GM18951 (cell line): ENCODE measurements at regions not wholly inside any gene's neighbourhood (a gene's known extent, or its start where the extent isn't known, plus 50 kb on each side); places are given as distances from the start of the nearest gene placed in this dataset.

Experiments used
- POLR2A ChIP-seq: IDR thresholded peaks from 4 replicates; pipeline ENCODE4 v1.6.1; 2011; ENCODE audit warnings: mild to moderate bottlenecking; ENCODE audit not compliant: insufficient read length, insufficient read depth; ENCODE audit errors: extremely low read depth
- in situ Hi-C: fragments of 300-500 bp; cut with MboI; formaldehyde crosslinking; loops from one replicate; pipeline ENCODE4 v1.12.0; 2022; ENCODE audit warnings: low sequenced_read_pairs, mixed read lengths, inconsistent platforms; ENCODE audit not compliant: unreplicated experiment

DNA sequence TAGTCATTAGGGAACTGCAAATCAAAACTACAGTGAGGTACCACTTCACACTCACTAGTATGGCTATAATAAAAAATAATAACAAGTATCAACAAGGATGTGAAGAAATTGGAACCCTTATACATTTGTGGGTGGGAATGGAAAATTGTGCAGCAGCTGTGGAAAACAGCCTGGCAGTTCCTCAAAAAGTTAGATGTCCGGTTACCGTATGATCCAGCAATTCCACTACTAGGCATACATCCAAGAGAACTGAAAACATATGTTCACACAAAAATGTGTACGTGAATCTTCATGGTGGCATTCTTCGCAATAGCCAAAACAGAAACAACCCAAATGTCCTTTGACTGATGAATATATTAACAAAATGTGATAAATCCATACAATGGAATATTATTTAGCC lies 187.9 kb upstream of the LYSMD4 start:
- in situ Hi-C loops: no loop called here
- no peak for TF ChIP-seq POLR2A

DNA sequence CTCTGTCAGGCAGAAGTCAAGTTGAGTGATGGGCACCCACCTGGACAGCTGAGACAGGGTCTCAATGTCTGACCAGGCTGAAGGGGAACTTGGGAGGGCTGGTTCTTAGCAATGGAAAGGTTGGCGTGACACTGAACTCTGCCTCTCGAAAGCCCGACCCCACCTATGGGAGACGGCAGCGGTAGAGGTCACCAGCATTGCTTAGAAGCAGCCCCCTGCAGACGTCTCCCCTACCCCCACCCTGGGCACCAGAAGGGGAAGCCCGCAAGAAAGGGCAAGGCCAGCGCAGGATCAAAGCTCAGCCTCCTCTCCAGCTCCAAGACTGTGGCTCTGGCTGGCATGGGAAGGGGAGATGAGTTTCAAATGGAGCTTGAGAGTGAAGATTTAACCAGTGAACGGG lies 184.8 kb upstream of the LYSMD4 start:
- no peak for TF ChIP-seq POLR2A
- in situ Hi-C loops: no loop called here

DNA sequence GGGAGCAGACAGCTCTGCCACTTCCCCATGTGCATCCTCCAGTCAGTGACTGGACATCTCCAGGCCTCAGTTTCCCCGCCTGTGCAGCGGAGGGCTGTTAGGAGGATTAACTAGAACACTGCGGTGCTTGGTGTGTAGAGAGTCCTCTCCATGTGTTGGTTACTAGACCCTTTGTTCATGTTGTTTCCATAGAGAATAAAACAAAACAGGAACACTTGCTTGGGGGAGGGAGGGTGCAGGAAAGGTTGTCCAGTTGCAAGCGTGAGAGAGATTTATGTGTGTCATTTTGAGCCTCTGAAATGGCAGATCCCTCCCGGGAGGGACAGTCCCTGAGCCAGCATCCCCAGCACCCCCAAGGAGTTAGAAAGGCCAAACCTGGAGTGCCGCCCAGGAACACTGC lies 184.0 kb upstream of the LYSMD4 start:
- in situ Hi-C loops: no loop called here
- TF ChIP-seq POLR2A: no peak

DNA sequence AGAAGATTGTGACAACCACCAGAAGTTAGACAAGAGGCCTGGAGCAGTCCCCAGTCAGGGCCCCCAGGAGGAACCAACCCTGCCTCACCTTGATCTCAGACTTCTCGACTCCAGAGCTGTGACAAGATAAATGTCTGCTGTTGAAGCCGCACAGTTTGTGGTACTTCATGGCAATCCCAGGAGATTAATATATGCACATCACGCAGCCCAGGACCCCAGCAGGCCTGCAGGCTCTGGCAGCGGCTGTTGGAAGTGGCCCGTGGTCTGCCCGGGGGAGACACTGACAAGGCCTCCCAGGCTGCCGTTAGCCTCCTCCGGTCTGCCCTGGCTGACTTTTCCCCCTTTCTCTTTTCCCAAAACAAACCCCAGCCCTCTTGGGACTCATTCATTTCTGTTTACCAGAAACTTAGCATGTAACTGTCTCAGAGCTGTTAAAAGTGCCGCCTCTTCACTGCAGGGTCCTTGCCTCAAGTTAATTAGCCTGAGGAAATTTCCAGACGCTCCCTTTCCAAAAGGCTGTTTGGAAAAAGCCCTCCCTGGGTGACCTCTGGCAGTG lies 183.5 kb upstream of the LYSMD4 start:
- in situ Hi-C loops: no loop called here
- TF ChIP-seq POLR2A: no peak

DNA sequence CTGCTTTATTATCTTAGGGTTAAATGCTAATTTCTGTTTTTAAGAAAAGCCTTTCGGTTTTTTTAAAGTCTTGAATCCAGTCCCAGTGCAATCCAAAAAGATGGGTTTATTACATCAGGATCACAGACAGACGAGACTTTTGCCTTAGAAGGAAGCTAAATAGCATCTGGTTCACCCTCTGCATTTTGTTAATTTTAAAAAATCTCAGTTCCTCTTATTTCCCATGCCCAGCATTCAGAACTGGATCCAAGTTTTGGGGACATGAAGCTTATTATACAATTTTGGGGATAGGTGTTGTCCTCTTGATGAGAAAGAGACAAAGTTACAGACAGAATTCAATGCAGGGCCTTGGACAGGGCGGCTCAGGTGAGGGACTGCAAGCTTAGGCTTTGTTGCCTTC lies 181.5 kb upstream of the LYSMD4 start:
- in situ Hi-C loops: no loop called here

DNA sequence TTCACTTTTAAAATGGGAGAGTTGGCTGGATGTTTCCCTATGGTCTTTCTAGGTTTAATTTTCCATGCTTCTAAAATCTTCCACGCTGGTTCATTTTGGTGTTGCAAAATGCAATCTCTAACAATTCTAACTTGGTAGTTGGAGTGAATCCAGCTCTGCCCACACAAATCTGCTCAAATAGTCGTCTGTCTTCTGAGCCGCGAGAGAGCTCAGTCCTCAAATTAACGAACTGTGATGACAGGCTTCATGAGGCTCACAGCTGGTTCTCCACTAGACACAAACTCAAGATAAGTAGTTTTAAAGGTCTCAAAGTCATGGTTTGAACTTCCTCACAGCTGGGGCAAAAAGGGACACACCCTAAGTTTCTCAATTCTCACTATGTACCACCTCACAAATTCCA lies 178.6 kb upstream of the LYSMD4 start:
- TF ChIP-seq POLR2A: no peak
- in situ Hi-C loops: no loop called here

More for the DNA sequence above, 181.5 kb upstream of the LYSMD4 start:
- no peak for TF ChIP-seq POLR2A

DNA sequence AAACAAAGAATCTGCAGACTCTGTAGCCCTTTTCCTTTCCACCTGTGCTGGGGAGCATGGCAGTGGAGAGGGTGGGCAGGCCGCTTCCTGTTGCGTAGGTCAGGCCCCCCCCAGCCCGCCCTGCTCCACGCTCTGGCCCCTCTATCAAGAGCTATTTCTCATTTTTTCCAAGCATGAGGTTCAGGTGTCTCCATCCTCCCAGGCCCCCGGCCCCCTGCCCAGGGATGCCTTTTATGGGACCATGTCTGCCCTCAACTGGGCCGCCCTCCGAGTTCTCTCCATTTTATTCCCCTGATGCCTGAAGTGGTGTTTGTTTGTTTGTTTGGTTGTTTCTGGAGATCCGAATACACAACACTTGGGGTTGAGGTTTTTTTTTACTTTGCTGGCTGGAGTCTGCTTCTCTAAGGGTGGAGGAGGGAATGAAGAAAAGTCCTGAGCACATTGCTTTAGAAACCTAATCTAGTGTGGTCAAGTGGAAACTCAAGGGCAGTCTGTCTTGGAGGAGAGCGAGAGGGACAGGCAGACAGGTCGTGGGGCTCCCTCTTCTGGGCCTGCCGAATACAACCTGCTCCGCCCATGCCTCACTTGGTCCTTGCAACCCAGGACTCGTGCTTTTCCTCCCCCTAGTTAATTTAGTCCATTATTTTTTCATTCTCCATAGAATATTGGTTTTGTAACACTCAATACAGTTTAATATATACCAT lies 176.5 kb upstream of the LYSMD4 start:
- in situ Hi-C loops: no loop called here
- TF ChIP-seq POLR2A: no peak

DNA sequence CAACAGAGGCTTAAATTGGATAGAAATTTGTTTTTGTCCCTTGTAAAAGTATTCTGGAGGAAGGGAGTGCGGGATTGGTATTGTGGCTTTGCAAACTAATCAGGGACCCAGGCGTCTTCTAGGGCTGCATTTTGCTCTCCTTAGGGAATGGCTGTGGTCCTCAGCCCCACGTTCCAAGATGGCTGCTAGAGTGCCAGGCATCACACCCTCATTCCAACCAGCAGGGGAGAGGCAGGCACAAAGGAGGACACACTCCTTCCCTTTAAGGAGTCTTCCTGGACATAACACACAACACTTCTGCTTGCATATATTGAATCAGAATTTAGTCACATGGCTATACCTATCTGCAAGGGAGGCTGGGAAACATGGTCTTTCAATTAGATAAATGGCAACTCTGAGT lies 174.5 kb upstream of the LYSMD4 start:
- in situ Hi-C loops: no loop called here
- no peak for TF ChIP-seq POLR2A

DNA sequence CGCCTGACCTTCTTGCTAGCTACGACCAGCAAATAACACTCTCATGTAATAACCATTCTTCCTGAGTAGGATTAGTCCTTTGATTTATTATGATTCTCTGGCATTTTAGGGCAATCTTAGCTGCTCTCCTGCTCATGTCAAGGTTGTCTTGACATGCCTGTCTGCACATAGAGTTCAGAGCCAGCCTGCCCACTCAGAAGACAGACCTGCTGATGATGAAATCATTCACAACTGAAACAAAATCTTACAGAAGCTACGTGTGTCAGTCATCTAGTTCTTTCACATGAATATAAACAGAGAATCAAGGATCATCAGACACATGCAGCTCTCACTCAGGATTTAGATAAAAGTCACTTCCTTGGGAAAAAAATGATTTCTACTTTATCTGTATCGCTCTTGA lies 173.6 kb upstream of the LYSMD4 start:
- no peak for TF ChIP-seq POLR2A
- in situ Hi-C loops: no loop called here

DNA sequence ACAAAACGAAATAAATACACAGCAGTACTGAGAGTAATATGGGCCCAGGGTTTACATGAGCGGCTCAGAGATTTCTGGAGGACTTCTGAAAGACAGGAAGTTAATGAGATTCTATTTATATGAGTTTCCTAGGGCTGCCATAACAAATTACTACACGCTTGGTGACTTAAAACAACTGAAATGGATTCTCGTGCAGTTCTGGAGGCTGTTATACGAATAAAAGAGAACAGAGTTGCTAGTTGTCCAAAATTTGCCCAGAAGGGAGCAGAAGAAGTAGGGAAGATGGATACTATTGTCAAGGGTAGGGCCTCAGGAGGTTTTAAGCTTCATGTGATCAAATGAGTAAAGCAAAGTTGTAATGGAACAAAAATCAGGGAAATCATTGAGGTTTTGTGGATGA lies 173.1 kb upstream of the LYSMD4 start:
- TF ChIP-seq POLR2A: no peak
- in situ Hi-C loops: no loop called here

DNA sequence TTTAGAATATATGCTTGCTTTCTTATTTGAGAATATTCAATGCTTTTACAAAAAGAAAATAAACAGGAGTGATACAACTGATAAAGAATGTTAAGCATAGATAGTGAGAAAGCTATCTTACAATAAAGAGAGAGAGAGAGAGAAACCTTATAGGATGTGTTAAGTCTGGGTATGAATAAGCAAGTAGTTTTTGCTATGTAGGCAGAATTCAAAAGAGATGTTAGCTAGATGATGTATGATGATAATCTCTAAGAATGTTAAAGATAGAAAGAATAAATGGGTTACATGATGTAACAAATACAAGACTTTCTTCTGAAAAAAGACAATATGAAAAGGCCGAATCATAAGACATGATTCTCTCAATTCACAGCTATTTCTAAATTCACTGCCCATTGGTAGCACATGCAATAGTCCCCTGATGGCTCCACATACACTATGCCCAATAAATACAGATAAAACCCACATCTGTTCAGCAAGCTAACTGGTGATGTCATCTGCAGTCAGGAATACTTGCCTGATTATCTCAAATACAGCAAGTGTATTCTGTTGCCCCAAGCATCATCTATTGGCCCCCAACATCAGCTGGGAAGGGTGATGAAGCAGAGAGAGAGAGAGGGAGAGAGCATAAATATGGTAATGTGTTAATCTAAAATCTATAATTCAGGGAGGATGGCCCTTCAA lies 169.2 kb upstream of the LYSMD4 start:
- no peak for TF ChIP-seq POLR2A
- in situ Hi-C loops: no loop called here

DNA sequence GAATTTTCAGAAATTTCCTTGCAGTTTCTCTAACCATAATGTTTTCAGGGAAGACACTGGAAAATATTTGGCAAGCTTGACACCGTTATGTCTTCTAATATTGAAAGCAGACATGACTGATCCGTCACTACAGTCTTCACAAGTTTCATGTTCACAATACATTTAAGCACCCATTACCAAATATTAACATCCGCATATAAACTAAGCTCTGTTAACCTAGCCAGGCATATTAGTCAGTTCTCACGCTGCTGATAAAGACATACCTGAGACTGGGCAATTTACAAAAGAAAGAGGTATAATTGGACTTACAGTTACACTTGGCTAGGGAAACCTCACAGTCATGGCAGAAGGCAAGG lies 162.7 kb upstream of the LYSMD4 start:
- in situ Hi-C loops: no loop called here
- TF ChIP-seq POLR2A: no peak

DNA sequence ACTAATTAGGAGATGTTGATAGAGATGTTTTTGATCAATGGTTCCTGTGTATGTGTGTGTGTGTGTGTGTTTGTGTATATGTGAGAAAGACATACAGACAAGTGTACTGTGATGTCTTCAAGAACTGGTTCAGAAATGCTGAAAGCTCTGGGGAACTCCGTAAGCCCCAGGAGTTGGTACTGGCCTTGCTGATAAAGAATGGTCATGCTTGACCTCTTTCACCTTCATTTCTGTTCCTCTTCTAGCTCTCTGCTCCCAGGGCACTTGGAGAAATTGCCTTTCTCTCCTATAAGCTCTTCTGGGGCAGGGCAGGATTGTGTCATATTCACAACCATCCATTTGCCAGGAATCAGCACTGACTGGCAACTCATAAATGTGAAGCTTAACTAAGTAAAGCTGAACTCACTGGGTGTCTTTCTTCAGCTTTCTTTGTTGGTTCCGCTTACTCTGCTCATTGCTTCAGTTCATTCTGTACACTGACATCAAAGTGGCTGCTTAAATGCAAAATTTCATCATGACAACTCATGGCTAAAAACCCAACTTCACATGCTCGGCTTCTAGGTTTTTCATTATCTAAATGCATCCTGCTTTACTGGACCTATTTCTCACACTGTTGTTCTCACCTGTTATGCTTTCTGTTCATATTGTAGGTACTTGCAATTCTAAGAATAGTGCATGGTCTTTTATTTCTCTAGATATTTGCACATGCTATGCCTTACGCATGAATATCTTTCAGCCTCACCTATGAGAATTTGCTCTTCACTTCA lies 162.1 kb upstream of the LYSMD4 start:
- no peak for TF ChIP-seq POLR2A
- in situ Hi-C loops: no loop called here

DNA sequence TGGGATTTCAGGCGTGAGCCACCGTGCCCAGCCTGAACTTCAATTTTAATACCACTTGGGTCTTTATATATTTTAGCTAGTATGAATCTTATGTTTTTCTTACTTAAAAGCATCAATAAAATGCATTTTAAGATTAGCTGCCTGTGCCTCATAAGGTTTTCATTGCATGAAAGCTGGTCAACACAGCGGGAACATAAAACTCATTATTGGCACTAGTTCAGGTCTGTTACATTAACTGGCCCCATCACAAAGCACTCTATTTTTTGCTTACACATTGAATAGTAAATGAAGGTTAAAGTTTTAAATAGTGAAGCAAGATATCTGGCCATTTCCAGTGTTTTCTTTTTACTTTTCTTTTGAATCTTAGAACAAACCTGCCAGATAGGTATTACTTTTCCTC lies 145.6 kb upstream of the LYSMD4 start:
- in situ Hi-C loops: no loop called here
- no peak for TF ChIP-seq POLR2A

DNA sequence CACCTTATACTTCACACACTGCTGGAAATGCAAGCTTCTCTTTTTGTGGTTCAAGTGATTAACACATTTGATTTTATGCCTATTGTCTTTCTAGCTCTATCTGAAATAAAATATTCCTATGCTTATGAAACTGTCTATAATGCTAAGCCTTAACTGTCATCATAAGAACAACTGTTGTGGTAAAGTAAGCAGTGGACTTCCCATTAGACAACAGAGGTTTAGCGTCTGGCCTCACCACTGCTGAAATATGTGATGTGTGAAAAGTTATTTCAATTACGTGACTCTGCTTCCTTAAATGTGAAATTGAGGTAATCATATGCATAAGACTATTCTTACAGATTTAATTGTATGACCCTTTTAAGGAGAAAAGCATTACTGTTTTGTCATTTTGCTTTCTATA lies 140.2 kb upstream of the LYSMD4 start:
- no peak for TF ChIP-seq POLR2A
- in situ Hi-C loops: no loop called here
